ENCODE measurements at regions not wholly inside any gene's neighbourhood (a gene's known extent, or its start where the extent isn't known, plus 50 kb on each side); places are given as distances from the start of the nearest gene placed in this dataset.

- no peak for TF ChIP-seq ZNF792 (CRISPR knock-in tag; IDR thresholded peaks at IDR 0.05)
- TF ChIP-seq CHD2 (IDR thresholded peaks at IDR 0.05; ENCODE audit: low read depth, low read length): no peak
- TF ChIP-seq KLF6 (CRISPR knock-in tag; IDR thresholded peaks at IDR 0.05): no peak
- TF ChIP-seq ZNF572 (CRISPR knock-in tag; IDR thresholded peaks at IDR 0.05): no peak
- no peak for TF ChIP-seq CHCHD3 (CRISPR knock-in tag; IDR thresholded peaks at IDR 0.05)
- no peak for TF ChIP-seq ARNT2 (CRISPR knock-in tag; IDR thresholded peaks at IDR 0.05; ENCODE audit: low read depth)
- no peak for TF ChIP-seq ZBTB40 (IDR thresholded peaks at IDR 0.05)
- TF ChIP-seq ZBTB40 (CRISPR knock-in tag; IDR thresholded peaks at IDR 0.05): no peak
- TF ChIP-seq ZFP36L2 (CRISPR knock-in tag; IDR thresholded peaks at IDR 0.05): no peak
- TF ChIP-seq IRF2 (CRISPR knock-in tag; IDR thresholded peaks at IDR 0.05): no peak
- TF ChIP-seq CTCF (CRISPR knock-in tag; IDR thresholded peaks at IDR 0.05): no peak
- TF ChIP-seq POLR2A (IDR thresholded peaks at IDR 0.05; ENCODE audit: insufficient read depth in 1 of 2, low read depth in 2 of 2, low read length in 2 of 2): no peak
- TF ChIP-seq NR2C2 (CRISPR knock-in tag; IDR thresholded peaks at IDR 0.05; ENCODE audit: borderline replicate concordance): no peak
- no peak for TF ChIP-seq RAD21 (CRISPR knock-in tag; IDR thresholded peaks at IDR 0.05)
- TF ChIP-seq ZNF558 (CRISPR knock-in tag; IDR thresholded peaks at IDR 0.05; ENCODE audit: borderline replicate concordance): no peak
Measured at GRCh38 chr1:79785964-79786363, 779.4 kb upstream of the ADGRL4 start.

Measured in HepG2 (cell line).